ENCODE measurements at regions not wholly inside any gene's neighbourhood (a gene's known extent, or its start where the extent isn't known, plus 50 kb on each side); places are given as distances from the start of the nearest gene placed in this dataset.

- FAIRE-seq (peak; percentile 43), DNase-seq (ENCODE audit: low read depth, low spot score) (peak; percentile 10)
- no peak overlapping the region for H3K9ac ChIP-seq (replicated peaks; ENCODE audit: extremely low read depth, insufficient read depth, low read length)
- no peaks in the 10 kb centered on the region for H3K4me1 ChIP-seq (ENCODE audit: control insufficient read depth, extremely low read depth, insufficient read depth, low read length)
- no peak overlapping the region for H3K27ac ChIP-seq (ENCODE audit: insufficient read depth, low read depth, low read length)
- no peaks in the 10 kb centered on the region for H3K9me3 ChIP-seq (replicated peaks; ENCODE audit: control insufficient read depth, insufficient read depth, low read length)
- no peaks in the 10 kb centered on the region for H3K36me3 ChIP-seq (ENCODE audit: control insufficient read depth in 2 of 2, extremely low read depth in 1 of 2, insufficient read depth in 2 of 2, low read length in 2 of 2)
- no peaks in the 10 kb centered on the region for H3K9me1 ChIP-seq (replicated peaks; ENCODE audit: control insufficient read depth, extremely low read depth, insufficient read depth, low read length)
- no peak overlapping the region for H3K4me3 ChIP-seq (replicated peaks in 1 of 3; ENCODE audit: insufficient read depth in 1 of 3, low read depth in 1 of 3, low read length in 3 of 3)
- no peaks in the 10 kb centered on the region for H3K79me2 ChIP-seq (ENCODE audit: control insufficient read depth, insufficient read depth, low read length)
- no TSS peak for BruUV-seq (replicated peaks)
- peak overlapping the region; percentile 17 for H3K4me2 ChIP-seq (ENCODE audit: insufficient read depth, low read length)
- intact Hi-C loops (cut with micrococcal nuclease) = no loop called here
- dilution Hi-C loops (cut with MboI; ENCODE audit: extremely low pct_ligation_motif_present, low sequenced_read_pairs) = no loop called here
- TF ChIP-seq MAX (IDR thresholded peaks at IDR 0.05; ENCODE audit: insufficient read depth, insufficient read length) = peak; percentile 66
- TF ChIP-seq, protein P1, sequence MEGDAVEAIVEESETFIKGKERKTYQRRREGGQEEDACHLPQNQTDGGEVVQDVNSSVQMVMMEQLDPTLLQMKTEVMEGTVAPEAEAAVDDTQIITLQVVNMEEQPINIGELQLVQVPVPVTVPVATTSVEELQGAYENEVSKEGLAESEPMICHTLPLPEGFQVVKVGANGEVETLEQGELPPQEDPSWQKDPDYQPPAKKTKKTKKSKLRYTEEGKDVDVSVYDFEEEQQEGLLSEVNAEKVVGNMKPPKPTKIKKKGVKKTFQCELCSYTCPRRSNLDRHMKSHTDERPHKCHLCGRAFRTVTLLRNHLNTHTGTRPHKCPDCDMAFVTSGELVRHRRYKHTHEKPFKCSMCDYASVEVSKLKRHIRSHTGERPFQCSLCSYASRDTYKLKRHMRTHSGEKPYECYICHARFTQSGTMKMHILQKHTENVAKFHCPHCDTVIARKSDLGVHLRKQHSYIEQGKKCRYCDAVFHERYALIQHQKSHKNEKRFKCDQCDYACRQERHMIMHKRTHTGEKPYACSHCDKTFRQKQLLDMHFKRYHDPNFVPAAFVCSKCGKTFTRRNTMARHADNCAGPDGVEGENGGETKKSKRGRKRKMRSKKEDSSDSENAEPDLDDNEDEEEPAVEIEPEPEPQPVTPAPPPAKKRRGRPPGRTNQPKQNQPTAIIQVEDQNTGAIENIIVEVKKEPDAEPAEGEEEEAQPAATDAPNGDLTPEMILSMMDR (IDR thresholded peaks at IDR 0.05; ENCODE audit: extremely low read depth in 1 of 2, insufficient read depth in 1 of 2, low read depth in 1 of 2, low read length in 2 of 2) = no peak
- TF ChIP-seq JUN (IDR thresholded peaks at IDR 0.05; ENCODE audit: borderline replicate concordance, insufficient read depth, insufficient read length, low read depth) = no peak
- TF ChIP-seq FOS (IDR thresholded peaks at IDR 0.05; ENCODE audit: borderline replicate concordance, insufficient read depth, low read length) = peak; percentile 4
- POLR2A ChIA-PET = no interaction called here
- H2AFZ ChIP-seq (ENCODE audit: low read depth, low read length) = no peak overlapping the region
- CTCF ChIA-PET = interaction anchor here (0.7 kb wide), 1 partner anchor 47 kb away, joined by 3 read pairs; no protein-coding TSS in a partner anchor
- H4K20me1 ChIP-seq (replicated peaks; ENCODE audit: control insufficient read depth, extremely low read depth, insufficient read depth, low read length) = no peaks in the 10 kb centered on the region
- no peaks in the 10 kb centered on the region for H3K27me3 ChIP-seq (ENCODE audit: control insufficient read depth in 2 of 2, insufficient read depth in 2 of 2, low read length in 2 of 2)
Observed at GRCh38 chr21:26686278-26686677, 113.2 kb upstream of the CYYR1 start.

DNA sequence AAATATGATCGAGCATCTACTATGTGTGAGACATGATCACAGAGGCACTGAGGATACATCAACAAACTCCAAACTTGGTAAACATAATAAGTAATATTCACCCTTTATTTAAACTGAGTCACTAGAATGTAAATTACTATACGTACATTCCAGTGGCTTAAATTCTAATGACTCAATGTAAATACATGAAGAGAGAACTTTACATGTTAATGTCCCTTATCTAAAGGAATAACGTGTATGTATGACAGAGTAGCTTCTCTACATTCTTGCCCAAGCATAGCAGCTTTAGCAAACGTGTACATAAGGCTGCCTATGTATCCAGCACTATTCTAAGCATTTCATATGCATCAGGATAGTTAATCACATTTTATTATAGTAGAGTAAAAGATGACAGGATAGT lies 111.8 kb upstream of the CYYR1 start:
- Histone ChIP-seq H3K4me1 (ENCODE audit: control insufficient read depth, extremely low read depth, insufficient read depth, low read length) (no peaks in the 10 kb centered on the region), H3K36me3 (ENCODE audit: control insufficient read depth in 2 of 2, extremely low read depth in 1 of 2, insufficient read depth in 2 of 2, low read length in 2 of 2) (no peaks in the 10 kb centered on the region), H3K9me1 (replicated peaks; ENCODE audit: control insufficient read depth, extremely low read depth, insufficient read depth, low read length) (no peaks in the 10 kb centered on the region), H3K79me2 (ENCODE audit: control insufficient read depth, insufficient read depth, low read length) (no peaks in the 10 kb centered on the region), H2AFZ (ENCODE audit: low read depth, low read length) (no peak overlapping the region), H3K9me3 (replicated peaks; ENCODE audit: control insufficient read depth, insufficient read depth, low read length) (no peaks in the 10 kb centered on the region), H3K27me3 (ENCODE audit: control insufficient read depth in 2 of 2, insufficient read depth in 2 of 2, low read length in 2 of 2) (no peaks in the 10 kb centered on the region), H4K20me1 (replicated peaks; ENCODE audit: control insufficient read depth, extremely low read depth, insufficient read depth, low read length) (no peaks in the 10 kb centered on the region), H3K27ac (ENCODE audit: insufficient read depth, low read depth, low read length) (no peak overlapping the region), H3K4me2 (ENCODE audit: insufficient read depth, low read length) (no peak overlapping the region), H3K4me3 (replicated peaks in 1 of 3; ENCODE audit: insufficient read depth in 1 of 3, low read depth in 1 of 3, low read length in 3 of 3) (no peak overlapping the region), H3K9ac (replicated peaks; ENCODE audit: extremely low read depth, insufficient read depth, low read length) (no peak overlapping the region)
- intact Hi-C loops (cut with micrococcal nuclease) (no loop called here), dilution Hi-C loops (cut with MboI; ENCODE audit: extremely low pct_ligation_motif_present, low sequenced_read_pairs) (no loop called here)
- no TSS peak for BruUV-seq (replicated peaks)
- FAIRE-seq = no peak
- DNase-seq (ENCODE audit: low read depth, low spot score) = no peak
- CTCF ChIA-PET = no interaction called here
- POLR2A ChIA-PET = no interaction called here
- TF ChIP-seq EZH2 (IDR thresholded peaks at IDR 0.05; ENCODE audit: borderline replicate concordance, low read depth, low read length, severe bottlenecking) (no peak), POLR2AphosphoS5 (IDR thresholded peaks at IDR 0.05; ENCODE audit: insufficient read depth, low read depth, low read length) (no peak), MYC (IDR thresholded peaks at IDR 0.05; ENCODE audit: low read depth, low read length) (no peak), FOS (IDR thresholded peaks at IDR 0.05; ENCODE audit: borderline replicate concordance, insufficient read depth, low read length) (no peak), GATA2 (IDR thresholded peaks at IDR 0.05; ENCODE audit: insufficient read depth, insufficient read length, low read depth, low read length) (no peak), POLR2A (IDR thresholded peaks at IDR 0.05; ENCODE audit: low read depth, low read length) (no peak), MAX (IDR thresholded peaks at IDR 0.05; ENCODE audit: insufficient read depth, insufficient read length) (no peak), JUN (IDR thresholded peaks at IDR 0.05; ENCODE audit: borderline replicate concordance, insufficient read depth, insufficient read length, low read depth) (no peak)
- TF ChIP-seq, protein P1 (IDR thresholded peaks at IDR 0.05; ENCODE audit: extremely low read depth in 1 of 2, insufficient read depth in 1 of 2, low read depth in 1 of 2, low read length in 2 of 2) = no peak
